MCF 10A (cell line): ENCODE measurements at regions not wholly inside any gene's neighbourhood (a gene's known extent, or its start where the extent isn't known, plus 50 kb on each side); places are given as distances from the start of the nearest gene placed in this dataset.
A peak's percentile ranks its signal among the peaks of the same experiment; 100 is the strongest.

Source experiments
- BruUV-seq: library from RNA; stranded (reverse); fragments of 400-500 nt; replicated peaks from 2 replicates; lab custom pipeline; 2021; lab: Mats Ljungman, UMichigan
- CTCF ChIA-PET: fragments of 300-600 bp; sonication (Branson Sonifier 250); formaldehyde crosslinking; extraction: SDS; loops from one replicate; lab custom pipeline; 2021; ENCODE audit warnings: antibody characterized with exemption, inconsistent platforms; lab: Yijun Ruan, JAX
- POLR2A ChIA-PET: fragments of 300-600, 350-650 bp; sonication (Branson Sonifier 250); formaldehyde crosslinking; extraction: SDS; loops from one replicate; lab custom pipeline; 2020; ENCODE audit warnings: antibody characterized with exemption, inconsistent platforms; lab: Yijun Ruan, JAX
- DNase-seq: peaks from one replicate; pipeline ENCODE4 v3.0.0-alpha.2; 2018; ENCODE audit not compliant: unreplicated experiment
- H3K27ac Mint-ChIP-seq: one replicate; pipeline ENCODE4 v1.8.0; 2022; ENCODE audit warnings: mild to moderate bottlenecking, low read depth, mixed read lengths; ENCODE audit not compliant: unreplicated experiment
- H3K27me3 Mint-ChIP-seq: one replicate; pipeline ENCODE4 v1.8.0; 2022; ENCODE audit warnings: mixed read lengths; ENCODE audit not compliant: insufficient read depth, unreplicated experiment
- H3K36me3 Mint-ChIP-seq: one replicate; pipeline ENCODE4 v1.8.0; 2022; ENCODE audit warnings: mild to moderate bottlenecking, moderate library complexity, mixed read lengths; ENCODE audit not compliant: insufficient read depth, unreplicated experiment
- H3K4me1 Mint-ChIP-seq: one replicate; pipeline ENCODE4 v1.8.0; 2022; ENCODE audit warnings: mixed read lengths; ENCODE audit not compliant: insufficient read depth, unreplicated experiment
- H3K4me3 Mint-ChIP-seq: one replicate; pipeline ENCODE4 v1.8.0; 2022; ENCODE audit warnings: mild to moderate bottlenecking, moderate library complexity, mixed read lengths; ENCODE audit not compliant: unreplicated experiment
- H3K9me3 Mint-ChIP-seq: one replicate; pipeline ENCODE4 v1.8.0; 2022; ENCODE audit warnings: mixed read lengths; ENCODE audit not compliant: unreplicated experiment
- intact Hi-C: fragments of 100-400 bp; cut with micrococcal nuclease; formaldehyde crosslinking; loops from 2 replicates; pipeline ENCODE4 v1.14.1; 2022
- TF ChIP-seq, protein P1 (sequence below): fragments of 200-600 bp; IDR thresholded peaks from one replicate; pipeline ENCODE4 v1.8.0; 2022; ENCODE audit warnings: antibody characterized with exemption, mild to moderate bottlenecking; ENCODE audit not compliant: unreplicated experiment

- no peaks in the 10 kb centered on the region for H3K4me1 Mint-ChIP-seq
- intact Hi-C loops, result no loop called here
- no peaks in the 10 kb centered on the region for H3K27me3 Mint-ChIP-seq
- peak; percentile 45 for DNase-seq
- no peaks in the 10 kb centered on the region for H3K36me3 Mint-ChIP-seq
- CTCF ChIA-PET, result interaction anchor here (0.5 to 0.7 kb wide), 2 partner anchors 147 to 519 kb away, joined by 3 to 4 read pairs; no protein-coding TSS in a partner anchor
- no peak overlapping the region for H3K4me3 Mint-ChIP-seq
- BruUV-seq, result no TSS peak
- POLR2A ChIA-PET, result no interaction called here
- TF ChIP-seq, protein P1, sequence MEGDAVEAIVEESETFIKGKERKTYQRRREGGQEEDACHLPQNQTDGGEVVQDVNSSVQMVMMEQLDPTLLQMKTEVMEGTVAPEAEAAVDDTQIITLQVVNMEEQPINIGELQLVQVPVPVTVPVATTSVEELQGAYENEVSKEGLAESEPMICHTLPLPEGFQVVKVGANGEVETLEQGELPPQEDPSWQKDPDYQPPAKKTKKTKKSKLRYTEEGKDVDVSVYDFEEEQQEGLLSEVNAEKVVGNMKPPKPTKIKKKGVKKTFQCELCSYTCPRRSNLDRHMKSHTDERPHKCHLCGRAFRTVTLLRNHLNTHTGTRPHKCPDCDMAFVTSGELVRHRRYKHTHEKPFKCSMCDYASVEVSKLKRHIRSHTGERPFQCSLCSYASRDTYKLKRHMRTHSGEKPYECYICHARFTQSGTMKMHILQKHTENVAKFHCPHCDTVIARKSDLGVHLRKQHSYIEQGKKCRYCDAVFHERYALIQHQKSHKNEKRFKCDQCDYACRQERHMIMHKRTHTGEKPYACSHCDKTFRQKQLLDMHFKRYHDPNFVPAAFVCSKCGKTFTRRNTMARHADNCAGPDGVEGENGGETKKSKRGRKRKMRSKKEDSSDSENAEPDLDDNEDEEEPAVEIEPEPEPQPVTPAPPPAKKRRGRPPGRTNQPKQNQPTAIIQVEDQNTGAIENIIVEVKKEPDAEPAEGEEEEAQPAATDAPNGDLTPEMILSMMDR, result no peak
- no peaks in the 10 kb centered on the region for H3K9me3 Mint-ChIP-seq
- H3K27ac Mint-ChIP-seq, result no peak overlapping the region
These were observed 130.6 kb downstream of the URB2 start for GRCh38 chr1:229756666-229757065.

DNA sequence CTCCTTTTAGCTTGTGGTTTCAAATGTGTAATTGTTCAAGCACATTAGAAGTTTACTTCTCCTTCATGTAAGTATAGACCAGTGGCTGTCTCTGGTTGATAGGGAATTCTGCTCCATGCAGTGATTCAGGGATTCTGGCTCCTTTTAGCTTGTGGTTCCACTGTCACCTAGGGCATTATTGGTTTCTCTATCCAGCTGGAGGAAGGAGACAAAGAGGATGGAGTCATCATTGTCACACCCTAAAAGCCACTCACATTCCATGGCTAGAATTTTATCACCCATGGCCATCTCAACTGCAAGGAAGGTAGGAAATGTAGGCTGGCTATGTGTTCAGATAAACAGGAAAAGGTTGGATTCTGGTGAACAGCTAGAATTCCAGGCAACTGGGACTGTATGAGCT is 131.2 kb downstream of the URB2 start:
- ChIA-PET CTCF (interaction anchor here (0.5 to 1.1 kb wide), 3 partner anchors 18 to 519 kb away, joined by 3 read pairs; no protein-coding TSS in a partner anchor), POLR2A (no interaction called here)
- BruUV-seq, result no TSS peak
- Mint-ChIP-seq H3K36me3 (no peaks in the 10 kb centered on the region), H3K4me1 (no peaks in the 10 kb centered on the region), H3K27me3 (no peaks in the 10 kb centered on the region), H3K9me3 (no peaks in the 10 kb centered on the region), H3K4me3 (no peak overlapping the region), H3K27ac (no peak overlapping the region)
- no peak for DNase-seq
- intact Hi-C loops, result no loop called here
- TF ChIP-seq, protein P1, result no peak

GRCh38 chr1:229758101-229759036 is 132.3 kb downstream of the URB2 start:
- Mint-ChIP-seq H3K4me3 (no peak overlapping the region), H3K9me3 (no peaks in the 10 kb centered on the region), H3K27ac (no peak overlapping the region), H3K27me3 (no peaks in the 10 kb centered on the region), H3K4me1 (no peaks in the 10 kb centered on the region), H3K36me3 (no peaks in the 10 kb centered on the region)
- no TSS peak for BruUV-seq
- no peak for DNase-seq
- TF ChIP-seq, protein P1, result no peak
- ChIA-PET CTCF (interaction anchor here (0.5 to 1.1 kb wide), 5 partner anchors 16 to 311 kb away, joined by 3 read pairs; no protein-coding TSS in a partner anchor), POLR2A (interaction anchor here (0.6 to 1.2 kb wide), 3 partner anchors 9 to 12 kb away, joined by 3 to 4 read pairs (median 3); no protein-coding TSS in a partner anchor)
- intact Hi-C loops, result no loop called here

DNA sequence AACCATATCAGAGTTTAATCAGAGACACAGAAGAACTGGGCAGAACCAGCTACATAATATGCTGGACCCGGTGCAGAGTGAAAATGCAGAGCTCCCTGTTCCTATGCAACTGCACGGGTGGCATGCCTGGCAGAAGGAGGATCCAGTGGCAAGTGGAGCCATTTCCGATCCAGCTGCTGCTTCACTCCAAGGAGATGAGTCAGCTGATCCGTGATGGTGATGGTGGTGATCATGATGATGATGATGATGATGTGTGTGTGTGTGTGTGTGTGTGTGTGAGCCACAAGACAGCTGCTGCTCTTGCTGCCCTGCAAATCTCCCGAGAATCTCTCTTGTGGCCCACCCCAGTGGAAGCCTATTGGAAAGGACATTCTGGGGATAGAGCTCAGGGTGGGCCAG is 133.0 kb downstream of the URB2 start:
- TF ChIP-seq, protein P1, result no peak
- intact Hi-C loops, result no loop called here
- Mint-ChIP-seq H3K4me3 (no peak overlapping the region), H3K27me3 (peaks cover 3% of the 10 kb centered on the region), H3K9me3 (no peaks in the 10 kb centered on the region), H3K4me1 (no peaks in the 10 kb centered on the region), H3K27ac (no peak overlapping the region), H3K36me3 (no peaks in the 10 kb centered on the region)
- no TSS peak for BruUV-seq
- DNase-seq, result no peak
- CTCF ChIA-PET, result interaction anchor here (0.6 to 1.0 kb wide), 3 partner anchors 39 to 196 kb away, joined by 3 read pairs; no protein-coding TSS in a partner anchor
- POLR2A ChIA-PET, result interaction anchor here (0.6 to 1.2 kb wide), 4 partner anchors 9 to 82 kb away, joined by 3 to 4 read pairs (median 3); no protein-coding TSS in a partner anchor
